ENCODE measurements at regions not wholly inside any gene's neighbourhood (a gene's known extent, or its start where the extent isn't known, plus 50 kb on each side); places are given as distances from the start of the nearest gene placed in this dataset.
"Not testable (repeated sequence)": the region's sequence is repeated elsewhere in the genome, so short reads cannot be mapped to it uniquely, and the experiment has no call there.

- DNase-seq = no peak
These were observed 267.8 kb downstream of the MED10 start for GRCh38 chr5:6110441-6111005.

GRCh38 chr5:6108981-6109825, 269.1 kb downstream of the MED10 start:
- no peak for DNase-seq

GRCh38 chr5:6108540-6108848, 269.9 kb downstream of the MED10 start:
- no peak for DNase-seq

- no peak for DNase-seq
These were observed 270.4 kb downstream of the MED10 start for GRCh38 chr5:6107675-6108539.

GRCh38 chr5:6106756-6107155, 271.6 kb downstream of the MED10 start:
- DNase-seq = no peak

GRCh38 chr5:6105320-6105719, 273.0 kb downstream of the MED10 start:
- no peak for DNase-seq

GRCh38 chr5:6096101-6096500, 282.2 kb downstream of the MED10 start:
- no peak for DNase-seq

GRCh38 chr5:6094180-6094579, 284.2 kb downstream of the MED10 start:
- not testable (repeated sequence) for DNase-seq

- DNase-seq = no peak
These were observed 287.5 kb downstream of the MED10 start for GRCh38 chr5:6090838-6091237.

GRCh38 chr5:6090079-6090654, 288.2 kb downstream of the MED10 start:
- DNase-seq = no peak

- no peak for DNase-seq
These were observed 289.6 kb downstream of the MED10 start for GRCh38 chr5:6088706-6089105.

- DNase-seq = no peak
These were observed 290.8 kb downstream of the MED10 start for GRCh38 chr5:6087576-6087975.

- DNase-seq = no peak
These were observed 291.5 kb downstream of the MED10 start for GRCh38 chr5:6086871-6087270.

- no peak for DNase-seq
These were observed 292.9 kb downstream of the MED10 start for GRCh38 chr5:6085341-6085860.

- DNase-seq = no peak
These were observed 293.5 kb downstream of the MED10 start for GRCh38 chr5:6084836-6085235.

GRCh38 chr5:6084376-6084775, 294.0 kb downstream of the MED10 start:
- DNase-seq = no peak

- DNase-seq = no peak
These were observed 294.9 kb downstream of the MED10 start for GRCh38 chr5:6083311-6083978.

- DNase-seq = no peak
These were observed 295.7 kb downstream of the MED10 start for GRCh38 chr5:6082685-6083084.

- DNase-seq = no peak
These were observed 296.6 kb downstream of the MED10 start for GRCh38 chr5:6081727-6082210.

GRCh38 chr5:6080930-6081726, 297.2 kb downstream of the MED10 start:
- DNase-seq = no peak

GRCh38 chr5:6080436-6080835, 297.9 kb downstream of the MED10 start:
- no peak for DNase-seq

All from muscle of back (tissue), 3 donors.